ENCODE measurements at regions not wholly inside any gene's neighbourhood (a gene's known extent, or its start where the extent isn't known, plus 50 kb on each side); places are given as distances from the start of the nearest gene placed in this dataset.

DNA sequence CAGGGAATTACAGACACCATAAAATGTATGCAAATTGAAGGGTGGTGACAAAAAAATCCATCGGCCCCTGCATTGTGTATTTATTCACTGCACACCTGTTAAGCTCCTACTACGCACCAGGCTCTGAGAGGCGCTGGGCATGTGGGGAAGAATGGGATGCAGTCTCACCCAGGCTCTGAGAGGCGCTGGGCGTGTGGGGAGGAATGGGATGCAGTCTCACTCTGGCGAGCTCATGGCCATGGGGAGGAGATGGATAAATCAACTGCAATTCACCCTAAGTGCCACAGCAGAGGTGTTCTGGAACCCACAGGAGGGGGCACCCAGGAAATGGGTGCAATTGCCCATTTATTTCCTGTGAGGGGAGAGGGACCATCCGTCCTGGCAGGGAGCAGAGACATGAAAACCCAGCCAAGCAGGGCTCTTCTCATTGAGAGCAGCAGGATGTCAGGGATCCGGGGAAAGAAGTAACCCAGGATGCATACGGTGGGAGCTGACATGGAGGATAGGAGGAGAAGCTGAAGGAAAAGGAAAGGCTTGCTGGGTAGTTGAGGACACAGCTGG lies 798.7 kb downstream of the TBC1D22A start:
- Mint-ChIP-seq H3K27ac (ENCODE audit: unreplicated experiment) (no peak overlapping the region), H3K9me3 (peaks cover 17% of the 10 kb centered on the region), H3K4me1 (no peaks in the 10 kb centered on the region), H3K4me3 (no peak overlapping the region), H3K27me3 (ENCODE audit: low read depth) (peaks cover 2% of the 10 kb centered on the region), H3K36me3 (ENCODE audit: low read depth) (no peaks in the 10 kb centered on the region)
- no peak for DNase-seq (ENCODE audit: low read depth, low spot score)
- TF ChIP-seq, protein P1, sequence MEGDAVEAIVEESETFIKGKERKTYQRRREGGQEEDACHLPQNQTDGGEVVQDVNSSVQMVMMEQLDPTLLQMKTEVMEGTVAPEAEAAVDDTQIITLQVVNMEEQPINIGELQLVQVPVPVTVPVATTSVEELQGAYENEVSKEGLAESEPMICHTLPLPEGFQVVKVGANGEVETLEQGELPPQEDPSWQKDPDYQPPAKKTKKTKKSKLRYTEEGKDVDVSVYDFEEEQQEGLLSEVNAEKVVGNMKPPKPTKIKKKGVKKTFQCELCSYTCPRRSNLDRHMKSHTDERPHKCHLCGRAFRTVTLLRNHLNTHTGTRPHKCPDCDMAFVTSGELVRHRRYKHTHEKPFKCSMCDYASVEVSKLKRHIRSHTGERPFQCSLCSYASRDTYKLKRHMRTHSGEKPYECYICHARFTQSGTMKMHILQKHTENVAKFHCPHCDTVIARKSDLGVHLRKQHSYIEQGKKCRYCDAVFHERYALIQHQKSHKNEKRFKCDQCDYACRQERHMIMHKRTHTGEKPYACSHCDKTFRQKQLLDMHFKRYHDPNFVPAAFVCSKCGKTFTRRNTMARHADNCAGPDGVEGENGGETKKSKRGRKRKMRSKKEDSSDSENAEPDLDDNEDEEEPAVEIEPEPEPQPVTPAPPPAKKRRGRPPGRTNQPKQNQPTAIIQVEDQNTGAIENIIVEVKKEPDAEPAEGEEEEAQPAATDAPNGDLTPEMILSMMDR (conservative IDR thresholded peaks at IDR 0.05) = no peak

DNA sequence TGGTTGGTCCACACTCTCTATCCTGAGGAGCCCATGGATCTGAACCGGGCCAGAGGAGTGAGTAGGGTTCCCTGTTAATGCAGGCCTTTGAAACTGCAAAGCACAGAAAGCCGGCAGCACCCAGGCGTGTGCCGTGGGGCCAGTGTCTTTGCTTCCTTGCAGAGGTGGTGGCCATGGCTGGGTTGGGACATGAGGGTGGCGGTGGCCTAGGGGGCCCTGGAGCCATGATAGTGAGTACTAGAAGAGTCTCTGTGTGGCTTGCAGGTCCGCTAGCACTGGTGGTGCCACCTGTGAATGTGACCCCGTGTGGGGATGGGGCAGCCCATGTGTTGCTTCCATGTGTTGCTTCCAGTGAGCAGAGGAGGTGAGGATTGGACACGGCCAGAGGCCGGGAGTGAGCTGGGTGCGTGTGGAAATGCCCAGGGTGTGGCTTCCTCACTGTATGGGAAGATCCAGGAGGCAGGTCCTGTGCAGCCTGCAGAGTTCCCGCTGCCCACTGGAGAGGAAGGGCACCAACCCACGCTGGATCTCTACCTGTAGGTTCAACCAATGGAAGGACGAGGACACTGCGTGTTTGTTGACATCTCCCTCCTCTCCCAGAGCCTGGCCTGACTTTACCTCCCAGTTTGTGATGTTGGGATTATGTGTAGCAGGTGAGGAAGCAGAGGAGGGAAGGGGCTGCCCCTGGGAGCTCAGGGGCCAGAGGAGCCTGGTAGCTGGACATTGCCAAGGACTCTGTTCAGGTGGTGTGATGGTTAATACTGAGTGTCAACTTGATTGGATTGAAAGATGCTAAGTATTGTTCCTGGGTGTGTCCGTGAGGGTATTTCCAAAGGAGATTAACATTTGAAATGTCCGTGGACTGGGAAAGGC lies 796.6 kb downstream of the TBC1D22A start:
- no peaks in the 10 kb centered on the region for H3K36me3 Mint-ChIP-seq (ENCODE audit: low read depth)
- no peaks in the 10 kb centered on the region for H3K4me1 Mint-ChIP-seq
- H3K27me3 Mint-ChIP-seq (ENCODE audit: low read depth) = peaks cover 10% of the 10 kb centered on the region
- peaks cover 13% of the 10 kb centered on the region for H3K9me3 Mint-ChIP-seq
- H3K4me3 Mint-ChIP-seq = no peak overlapping the region
- TF ChIP-seq, protein P1 (conservative IDR thresholded peaks at IDR 0.05) = no peak
- no peak overlapping the region for H3K27ac Mint-ChIP-seq (ENCODE audit: unreplicated experiment)
- DNase-seq (ENCODE audit: low read depth, low spot score) = no peak

DNA sequence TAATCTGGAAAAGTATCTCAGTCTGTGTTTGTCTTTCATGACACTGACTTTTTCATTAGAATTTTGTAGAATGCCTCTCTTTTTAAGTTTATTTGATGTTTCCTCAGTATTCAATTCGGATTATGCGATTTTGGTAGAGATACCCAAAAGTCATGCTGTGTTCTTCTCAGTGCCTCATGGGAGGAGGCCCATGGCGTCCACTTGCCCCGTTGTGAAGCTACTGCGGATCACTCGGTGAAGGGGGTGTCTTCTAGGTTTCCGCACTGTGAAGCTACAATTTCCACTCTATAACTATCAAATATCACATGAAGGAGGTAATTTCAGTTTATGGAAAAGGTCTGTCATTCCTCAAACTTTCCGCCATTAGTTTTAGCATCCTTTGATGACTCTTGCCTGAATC lies 794.0 kb downstream of the TBC1D22A start:
- no peaks in the 10 kb centered on the region for H3K4me1 Mint-ChIP-seq
- no peaks in the 10 kb centered on the region for H3K36me3 Mint-ChIP-seq (ENCODE audit: low read depth)
- no peak overlapping the region for H3K4me3 Mint-ChIP-seq
- TF ChIP-seq, protein P1 (conservative IDR thresholded peaks at IDR 0.05) = no peak
- H3K27me3 Mint-ChIP-seq (ENCODE audit: low read depth) = peaks cover 17% of the 10 kb centered on the region
- no peak for DNase-seq (ENCODE audit: low read depth, low spot score)
- H3K27ac Mint-ChIP-seq (ENCODE audit: unreplicated experiment) = no peak overlapping the region
- peaks cover 13% of the 10 kb centered on the region for H3K9me3 Mint-ChIP-seq

DNA sequence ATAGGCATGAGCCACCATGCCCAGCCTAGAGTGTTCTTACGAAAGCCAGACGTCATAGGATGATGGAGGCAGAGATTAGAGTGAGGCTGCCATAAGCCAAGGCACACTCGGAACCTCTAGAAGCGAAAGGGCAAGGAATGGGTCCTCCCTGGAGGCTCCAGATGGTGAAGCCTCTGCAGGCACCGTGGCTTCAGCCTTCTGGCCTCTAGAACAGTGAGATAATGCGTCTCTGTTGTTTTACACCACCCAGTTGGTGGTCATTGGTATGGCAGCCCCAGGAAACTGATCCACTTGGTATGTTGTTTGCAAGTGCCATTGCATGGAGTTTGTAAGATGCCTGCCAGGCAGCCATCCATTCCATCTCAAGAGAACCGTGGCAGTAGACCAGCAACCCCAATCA lies 791.0 kb downstream of the TBC1D22A start:
- Mint-ChIP-seq H3K4me1 (no peaks in the 10 kb centered on the region), H3K27ac (ENCODE audit: unreplicated experiment) (no peak overlapping the region), H3K9me3 (peaks cover 13% of the 10 kb centered on the region), H3K4me3 (no peak overlapping the region), H3K36me3 (ENCODE audit: low read depth) (no peaks in the 10 kb centered on the region), H3K27me3 (ENCODE audit: low read depth) (peaks cover 17% of the 10 kb centered on the region)
- DNase-seq (ENCODE audit: low read depth, low spot score) = no peak
- TF ChIP-seq, protein P1 (conservative IDR thresholded peaks at IDR 0.05) = no peak

DNA sequence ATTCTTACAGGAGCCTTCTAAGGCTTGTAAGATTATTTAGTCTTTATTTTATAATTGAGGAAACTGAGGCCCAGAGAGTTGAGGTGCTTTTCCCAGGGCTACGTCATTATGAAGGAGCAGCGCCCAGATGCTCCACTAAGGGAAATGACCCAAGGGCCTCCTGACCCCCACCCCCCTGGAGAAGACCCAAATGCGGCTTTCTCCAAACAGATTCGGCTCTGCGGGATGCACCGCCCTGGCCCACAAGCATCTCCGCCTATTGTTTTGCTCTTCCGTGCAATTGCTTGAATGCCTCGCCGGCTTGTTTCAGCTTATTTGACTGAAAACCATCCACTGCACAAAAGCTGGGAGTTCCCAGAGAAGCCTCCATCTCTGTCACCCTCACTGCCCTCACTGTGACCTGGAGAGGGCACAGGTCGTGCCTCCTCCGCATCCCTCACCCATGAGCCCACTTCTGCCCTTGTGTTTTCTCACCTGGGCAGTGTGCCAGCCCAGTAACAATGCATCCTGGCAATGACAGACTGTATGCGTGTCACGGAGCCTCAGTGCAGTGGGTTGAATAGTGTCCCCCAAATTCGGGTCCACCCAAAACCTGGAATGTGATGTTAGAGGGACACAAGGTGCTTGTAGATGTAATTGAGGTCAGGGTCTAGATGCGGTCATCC lies 790.2 kb downstream of the TBC1D22A start:
- Mint-ChIP-seq H3K27me3 (ENCODE audit: low read depth) (peaks cover 17% of the 10 kb centered on the region), H3K36me3 (ENCODE audit: low read depth) (no peaks in the 10 kb centered on the region), H3K4me1 (no peaks in the 10 kb centered on the region), H3K4me3 (no peak overlapping the region), H3K9me3 (peaks cover 10% of the 10 kb centered on the region), H3K27ac (ENCODE audit: unreplicated experiment) (no peak overlapping the region)
- no peak for DNase-seq (ENCODE audit: low read depth, low spot score)
- TF ChIP-seq, protein P1 (conservative IDR thresholded peaks at IDR 0.05) = no peak

Measured in neural crest cell (in vitro differentiated cells).